C4-2B (cell line): ENCODE measurements at regions not wholly inside any gene's neighbourhood (a gene's known extent, or its start where the extent isn't known, plus 50 kb on each side); places are given as distances from the start of the nearest gene placed in this dataset.

Experiments used
- H3K27ac ChIP-seq: fragments of 450-650 bp; 2 replicates; pipeline ENCODE4 v1.5.1; 2017
- CTCF ChIP-seq: fragments of 450-650 bp; conservative IDR thresholded peaks from 2 replicates; pipeline ENCODE4 v1.5.1; 2017; ENCODE audit warnings: mild to moderate bottlenecking
- ZFX ChIP-seq: fragments of 450-650 bp; IDR thresholded peaks from 2 replicates; pipeline ENCODE4 v1.6.1; 2017

GRCh38 chr2:104790901-104791495 is 62.9 kb upstream of the POU3F3 start:
- TF ChIP-seq ZFX (no peak), CTCF (no peak)
- no peak overlapping the region for H3K27ac ChIP-seq

- no peak overlapping the region for H3K27ac ChIP-seq
Observed at GRCh38 chr2:104793966-104794365, 59.9 kb upstream of the POU3F3 start.

GRCh38 chr2:104794441-104794840 is 59.5 kb upstream of the POU3F3 start:
- TF ChIP-seq CTCF (no peak), ZFX (no peak)
- no peak overlapping the region for H3K27ac ChIP-seq

More at GRCh38 chr2:104793966-104794365, 59.9 kb upstream of the POU3F3 start:
- no peak for TF ChIP-seq CTCF
- TF ChIP-seq ZFX: no peak
